GM18502 (cell line): ENCODE measurements at regions not wholly inside any gene's neighbourhood (a gene's known extent, or its start where the extent isn't known, plus 50 kb on each side); places are given as distances from the start of the nearest gene placed in this dataset.
"Not testable (repeated sequence)": the region's sequence is repeated elsewhere in the genome, so short reads cannot be mapped to it uniquely, and the experiment has no call there.

Experiments
- ATAC-seq: cut with Tn5 transposase; IDR thresholded peaks from one replicate; pipeline ENCODE4 v1.9.1; 2021; ENCODE audit warnings: mild to moderate bottlenecking; ENCODE audit not compliant: unreplicated experiment, poor library complexity

GRCh38 chr21:39084979-39085729 lies 98.1 kb downstream of the PSMG1 start:
- no peak for ATAC-seq

- ATAC-seq, result no peak
These were observed 99.2 kb downstream of the PSMG1 start for GRCh38 chr21:39084073-39084472.

GRCh38 chr21:39083377-39084008 lies 99.8 kb downstream of the PSMG1 start:
- ATAC-seq, result no peak

DNA sequence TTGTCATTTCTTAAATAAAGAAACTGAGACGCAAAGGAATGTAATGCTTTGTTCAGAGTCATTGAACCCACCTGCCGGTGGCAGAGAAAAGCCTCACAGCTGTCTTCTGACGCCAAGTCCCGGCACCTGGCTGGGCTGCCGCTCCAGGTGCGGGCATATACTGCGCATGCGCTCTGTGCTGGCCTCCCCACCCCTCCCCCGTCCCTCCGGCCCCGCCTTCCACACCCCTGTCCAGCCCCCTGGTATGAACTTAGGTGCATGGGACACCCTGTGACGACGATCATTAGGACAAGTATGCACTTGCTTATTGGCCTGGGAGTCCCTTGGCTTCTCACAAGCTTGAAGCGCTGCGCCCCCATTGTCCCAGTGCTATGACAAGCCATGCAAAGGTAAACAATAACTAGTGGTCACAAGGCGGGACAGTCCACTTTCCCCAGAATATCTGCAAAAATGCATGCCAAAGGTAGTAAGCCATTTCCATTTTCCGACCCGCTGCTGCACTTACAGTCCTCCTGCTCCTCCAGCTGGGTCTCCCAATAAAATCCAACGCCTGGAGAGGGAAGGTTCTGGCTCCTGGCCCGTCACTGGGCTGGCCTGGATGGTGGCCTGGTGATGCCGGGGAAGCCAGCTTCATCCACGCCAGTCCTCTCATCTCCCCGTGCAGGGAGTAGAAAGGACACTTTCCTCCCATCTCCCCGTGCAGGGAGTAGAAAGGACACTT lies 100.4 kb downstream of the PSMG1 start:
- no peak for ATAC-seq

DNA sequence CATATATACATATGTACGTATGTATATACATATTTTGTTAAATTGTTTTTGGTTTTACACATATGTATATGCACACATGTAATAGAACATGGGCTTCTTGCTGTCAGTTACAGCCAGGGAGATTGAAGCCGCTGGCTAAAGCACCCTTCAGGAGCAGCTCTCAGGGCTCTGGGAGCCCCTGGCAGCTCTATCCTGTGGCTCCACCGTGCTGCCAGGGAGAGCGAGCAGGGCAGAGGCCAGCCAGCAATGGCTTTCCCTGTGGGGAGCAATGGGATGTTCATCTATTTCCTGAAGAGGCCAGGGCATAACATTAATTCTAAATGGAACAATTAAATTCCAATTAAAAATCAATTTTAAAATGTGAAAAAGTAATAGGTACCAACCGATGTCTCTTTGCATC lies 102.9 kb downstream of the PSMG1 start:
- ATAC-seq, result no peak

- no peak for ATAC-seq
These were observed 103.6 kb downstream of the PSMG1 start for GRCh38 chr21:39079617-39080016.

- ATAC-seq, result no peak
These were observed 104.8 kb downstream of the PSMG1 start for GRCh38 chr21:39078322-39079065.

DNA sequence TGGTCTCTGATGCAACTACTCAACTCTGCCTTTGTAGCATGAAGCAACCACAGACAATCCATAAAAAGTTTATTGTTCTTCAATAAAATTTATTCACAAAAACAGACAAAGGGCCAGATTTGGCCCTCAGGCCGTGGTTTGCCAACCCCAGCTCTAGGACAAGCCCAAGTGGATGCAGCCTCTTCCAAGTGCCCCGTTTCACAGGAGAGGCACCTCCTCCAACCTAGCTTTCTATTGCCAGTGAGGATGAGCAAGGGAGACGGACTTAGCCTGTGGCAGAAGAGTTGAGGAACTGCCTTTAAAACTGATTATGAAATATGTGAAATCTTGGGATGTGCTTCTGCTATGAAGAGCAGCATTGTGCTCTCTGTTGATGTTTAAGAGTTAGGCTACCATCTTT lies 105.4 kb downstream of the PSMG1 start:
- ATAC-seq, result no peak

GRCh38 chr21:39074508-39074907 lies 108.7 kb downstream of the PSMG1 start:
- ATAC-seq, result no peak

DNA sequence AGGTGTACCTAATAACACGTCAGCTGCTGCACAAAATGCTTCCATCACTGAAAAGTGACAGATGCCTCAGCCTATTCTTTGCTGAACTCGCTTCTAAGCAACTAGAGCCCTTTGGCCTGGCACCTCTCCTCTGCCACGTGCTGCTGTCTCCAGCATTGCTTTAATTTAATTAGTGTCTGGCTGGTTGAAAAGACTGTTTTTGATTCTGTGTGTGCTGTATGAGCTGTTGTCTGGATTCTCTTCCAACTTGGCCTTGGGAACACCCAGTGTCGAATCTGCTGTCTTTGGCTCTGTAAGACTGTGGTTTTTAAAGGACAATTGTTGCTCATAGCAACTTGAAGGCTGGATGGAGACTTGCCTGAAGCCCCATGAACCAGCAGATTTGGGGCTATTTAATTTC lies 109.5 kb downstream of the PSMG1 start:
- no peak for ATAC-seq

- ATAC-seq, result no peak
These were observed 110.2 kb downstream of the PSMG1 start for GRCh38 chr21:39073063-39073462.

GRCh38 chr21:39072468-39072867 lies 110.8 kb downstream of the PSMG1 start:
- ATAC-seq, result no peak

GRCh38 chr21:39071623-39072214 lies 111.5 kb downstream of the PSMG1 start:
- no peak for ATAC-seq

- ATAC-seq, result not testable (repeated sequence)
These were observed 113.4 kb downstream of the PSMG1 start for GRCh38 chr21:39069856-39070255.

GRCh38 chr21:39066829-39067780 lies 116.1 kb downstream of the PSMG1 start:
- no peak for ATAC-seq

DNA sequence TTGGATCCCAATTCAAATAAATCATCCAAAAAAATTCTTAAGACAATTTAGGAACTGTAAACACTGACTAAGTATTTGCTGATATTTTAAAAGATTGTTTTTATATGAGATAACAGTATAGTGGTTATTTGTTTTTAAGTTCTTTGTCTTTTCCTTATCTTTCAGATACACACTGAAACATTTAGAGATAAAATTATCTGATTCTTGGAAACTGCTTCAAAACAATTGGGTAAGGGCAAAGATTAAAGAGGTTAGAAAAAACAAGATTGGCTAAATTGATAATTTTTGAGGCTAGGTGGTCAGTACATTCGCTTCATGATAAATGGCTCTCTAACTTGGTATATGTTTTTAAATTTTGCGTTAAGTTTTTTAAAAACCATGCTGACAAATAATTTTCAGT lies 117.3 kb downstream of the PSMG1 start:
- ATAC-seq, result no peak

- no peak for ATAC-seq
These were observed 118.8 kb downstream of the PSMG1 start for GRCh38 chr21:39064325-39065012.

DNA sequence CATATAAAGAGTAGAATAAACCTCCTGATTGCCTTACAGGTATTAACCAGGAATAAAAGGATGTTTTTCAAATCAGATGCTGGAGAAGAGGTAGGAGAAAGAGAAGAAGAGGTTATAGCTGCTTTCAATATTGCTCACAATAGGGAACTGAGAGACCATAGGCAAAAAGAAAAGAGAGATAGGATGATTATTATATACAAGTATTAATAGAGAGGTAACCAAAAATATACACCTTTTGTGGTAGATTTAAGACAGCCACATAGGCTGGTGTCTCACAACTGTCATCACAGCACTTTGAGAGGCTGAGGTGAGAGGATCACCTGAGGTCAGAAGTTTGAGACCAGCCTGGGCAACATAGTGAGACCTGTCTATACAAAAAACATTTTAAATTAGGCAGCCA lies 119.7 kb downstream of the PSMG1 start:
- ATAC-seq, result no peak

DNA sequence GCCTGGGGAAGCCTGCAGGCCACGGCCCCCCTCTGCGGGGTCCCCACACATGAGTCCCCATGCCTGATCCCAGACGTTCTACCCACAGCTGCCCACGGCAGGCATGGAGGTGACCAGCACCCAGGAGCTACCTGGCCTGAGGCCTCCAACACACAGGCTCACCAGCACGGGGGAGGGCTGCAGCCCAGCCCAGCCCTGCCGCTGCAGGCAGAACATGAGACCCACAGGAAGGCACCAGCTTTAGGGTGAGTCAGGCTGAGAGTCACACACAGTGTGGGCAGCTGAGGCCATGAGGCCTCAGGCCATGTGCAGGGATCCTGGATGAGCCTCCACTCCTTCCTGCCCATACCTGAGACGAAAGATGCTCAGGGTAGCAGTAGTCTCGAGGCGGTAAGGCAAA lies 121.1 kb downstream of the PSMG1 start:
- no peak for ATAC-seq
